ENCODE measurements at regions not wholly inside any gene's neighbourhood (a gene's known extent, or its start where the extent isn't known, plus 50 kb on each side); places are given as distances from the start of the nearest gene placed in this dataset.

GRCh38 chr6:43974643-43975230 is 152.5 kb downstream of the MRPL14 start (continued):
- no peak for TF ChIP-seq ZFP91 (CRISPR knock-in tag; IDR thresholded peaks at IDR 0.05; ENCODE audit: borderline replicate concordance)
- no peak for TF ChIP-seq ZNF776 (CRISPR knock-in tag; IDR thresholded peaks at IDR 0.05)
- no peak for TF ChIP-seq SMYD3 (CRISPR knock-in tag; IDR thresholded peaks at IDR 0.05)
- TF ChIP-seq BORCS8-MEF2B (CRISPR knock-in tag; IDR thresholded peaks at IDR 0.05), result no peak
- no peak for TF ChIP-seq ZNF383 (CRISPR knock-in tag; IDR thresholded peaks at IDR 0.05; ENCODE audit: borderline replicate concordance)
- TF ChIP-seq USF2 (IDR thresholded peaks at IDR 0.05; ENCODE audit: low read depth, low read length), result no peak
- no peak for TF ChIP-seq USF2 (CRISPR knock-in tag; IDR thresholded peaks at IDR 0.05; ENCODE audit: borderline replicate concordance)
- no peak for TF ChIP-seq ZFP90 (CRISPR knock-in tag; IDR thresholded peaks at IDR 0.05; ENCODE audit: borderline replicate concordance)
- TF ChIP-seq RARA (CRISPR knock-in tag; IDR thresholded peaks at IDR 0.05), result no peak
- no peak for TF ChIP-seq RARG (CRISPR knock-in tag; IDR thresholded peaks at IDR 0.05; ENCODE audit: low read depth)
- no peak for TF ChIP-seq ZBTB26 (CRISPR knock-in tag; IDR thresholded peaks at IDR 0.05; ENCODE audit: borderline replicate concordance)
